GM21390 (cell line): ENCODE measurements at regions not wholly inside any gene's neighbourhood (a gene's known extent, or its start where the extent isn't known, plus 50 kb on each side); places are given as distances from the start of the nearest gene placed in this dataset.
"Not testable (repeated sequence)": the region's sequence is repeated elsewhere in the genome, so short reads cannot be mapped to it uniquely, and the experiment has no call there.

ENCODE experiments used
- ATAC-seq: cut with Tn5 transposase; IDR thresholded peaks from one replicate; pipeline ENCODE4 v1.9.1; 2021; ENCODE audit not compliant: unreplicated experiment

DNA sequence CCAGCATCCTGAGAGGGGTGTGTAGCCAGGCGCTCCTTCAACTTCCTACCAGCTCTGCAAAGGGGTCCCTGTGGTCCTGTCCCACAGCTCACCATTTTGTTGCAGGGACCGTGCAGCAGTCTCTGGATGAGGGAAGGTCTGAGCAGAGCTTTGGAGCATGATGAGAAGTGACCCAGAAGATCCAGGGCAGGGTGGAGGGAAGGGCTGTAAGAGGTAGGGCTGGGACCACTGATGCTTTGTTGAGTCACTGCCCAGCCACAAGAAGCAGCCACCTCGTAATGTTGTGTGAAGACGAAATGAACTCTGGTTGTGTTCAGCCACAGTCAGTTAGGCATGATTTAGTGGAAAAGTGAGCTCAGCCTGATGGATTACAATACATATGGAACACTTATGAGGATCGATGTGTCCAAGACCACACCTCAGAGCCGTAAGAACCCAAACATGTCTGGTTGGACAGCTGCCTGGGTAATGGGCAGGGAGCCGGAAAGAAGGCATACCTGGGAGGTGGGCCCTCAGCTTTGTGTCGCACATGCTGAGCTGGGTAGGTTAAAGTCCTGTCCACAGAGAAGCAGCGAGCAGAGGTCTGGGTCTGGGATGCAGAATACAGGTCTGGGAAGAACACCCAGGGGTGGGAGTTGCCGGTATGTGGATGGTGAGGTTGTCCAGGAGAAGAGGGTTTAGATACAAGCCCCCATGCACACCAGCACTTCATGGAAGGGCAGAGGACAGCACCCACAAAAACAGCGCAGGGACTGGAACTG, 250.1 kb downstream of the GADD45G start:
- no peak for ATAC-seq

DNA sequence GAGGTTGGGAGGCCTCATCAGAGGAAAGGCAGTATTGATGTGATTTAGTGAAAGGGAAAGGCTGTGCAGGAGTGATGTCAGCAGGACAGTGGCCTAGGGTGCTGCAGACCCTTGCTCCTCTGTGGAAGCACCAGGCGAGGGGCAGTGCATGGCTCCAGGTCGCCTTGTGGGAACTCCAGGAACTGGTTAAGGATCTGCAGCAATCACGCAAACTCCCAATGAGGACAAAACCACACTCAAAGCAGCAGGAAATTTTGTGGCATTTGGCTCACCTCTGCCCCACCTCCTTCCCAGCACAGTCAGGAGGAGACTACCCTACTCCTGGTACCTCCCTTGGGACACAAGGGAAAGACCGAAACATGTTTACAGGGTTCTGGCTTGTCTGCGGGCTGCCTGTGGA, 251.5 kb downstream of the GADD45G start:
- ATAC-seq = not testable (repeated sequence)

DNA sequence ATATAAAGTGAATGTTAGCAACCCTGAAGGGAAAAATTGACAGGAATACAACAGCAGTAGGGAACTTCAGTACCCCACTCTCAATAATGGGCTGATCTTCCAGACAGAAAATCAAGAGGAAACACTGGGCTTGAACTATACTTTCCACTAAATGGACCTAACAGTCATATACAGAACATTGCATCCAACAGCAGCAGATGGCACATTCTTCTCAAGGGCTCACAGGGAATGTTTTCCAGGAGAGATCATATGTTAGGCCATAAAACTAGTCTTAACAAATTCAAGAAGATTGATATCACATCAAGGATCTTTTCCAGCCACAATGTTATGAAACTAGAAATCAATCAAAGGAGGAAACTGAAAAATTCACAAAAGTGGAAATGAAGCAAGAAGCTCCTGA, 252.1 kb downstream of the GADD45G start:
- not testable (repeated sequence) for ATAC-seq

DNA sequence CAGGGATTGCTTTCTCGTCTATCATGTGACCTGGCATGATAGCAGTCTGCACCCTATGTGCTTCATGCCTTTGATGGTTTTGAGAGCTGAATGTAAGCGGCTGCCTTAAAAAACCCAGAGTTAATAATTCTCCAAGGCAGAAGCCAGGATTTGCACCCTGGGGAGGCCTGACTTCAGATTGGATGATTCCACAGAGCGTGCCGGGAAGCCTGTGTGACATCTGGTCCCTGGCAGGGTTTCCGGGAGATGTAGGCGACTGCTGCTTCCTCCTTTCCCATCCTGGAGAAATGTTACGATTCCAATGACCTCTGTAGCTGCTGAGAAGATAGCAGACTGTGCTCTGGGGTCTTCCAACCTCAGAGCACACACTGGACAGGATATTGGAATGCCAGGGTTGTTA, 255.0 kb downstream of the GADD45G start:
- not testable (repeated sequence) for ATAC-seq

DNA sequence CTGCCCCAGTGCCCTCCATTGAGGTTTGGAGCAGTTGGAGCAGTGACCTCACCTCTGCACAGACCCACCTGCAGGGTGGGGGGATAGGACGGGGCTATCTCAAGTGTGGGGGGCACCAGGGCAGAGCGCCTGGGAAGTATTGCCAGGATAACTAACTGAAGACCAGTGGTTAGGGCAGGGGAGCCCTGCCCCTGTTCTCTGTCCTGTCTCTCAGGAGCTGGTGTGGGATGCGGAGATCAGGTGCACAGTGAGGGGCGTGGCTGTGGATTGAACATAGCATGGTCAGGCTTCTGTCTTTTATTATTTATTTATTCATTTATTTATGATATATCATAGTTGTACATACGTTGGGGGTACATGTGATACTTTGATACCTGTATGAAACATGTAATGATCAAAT, 256.6 kb downstream of the GADD45G start:
- ATAC-seq = not testable (repeated sequence)

DNA sequence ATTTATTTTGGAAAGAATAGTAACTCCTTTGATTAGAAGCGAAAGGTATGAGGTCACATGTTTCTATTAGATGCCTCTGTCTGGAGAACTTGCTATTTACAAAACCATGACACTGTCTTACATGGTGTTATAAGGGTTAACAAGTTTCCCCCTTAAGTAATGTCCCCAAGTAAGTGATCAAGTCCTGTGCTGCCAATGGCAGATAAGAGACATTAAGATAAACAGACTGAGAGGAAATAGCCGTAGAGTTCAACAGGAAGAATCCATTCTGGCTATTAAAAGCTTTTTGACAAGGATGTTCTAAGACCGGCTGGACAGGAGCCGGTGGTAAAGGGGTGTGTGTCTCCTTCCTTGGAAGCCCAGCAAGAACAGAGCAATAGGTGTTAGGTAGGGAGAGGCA, 257.5 kb downstream of the GADD45G start:
- ATAC-seq = no peak

DNA sequence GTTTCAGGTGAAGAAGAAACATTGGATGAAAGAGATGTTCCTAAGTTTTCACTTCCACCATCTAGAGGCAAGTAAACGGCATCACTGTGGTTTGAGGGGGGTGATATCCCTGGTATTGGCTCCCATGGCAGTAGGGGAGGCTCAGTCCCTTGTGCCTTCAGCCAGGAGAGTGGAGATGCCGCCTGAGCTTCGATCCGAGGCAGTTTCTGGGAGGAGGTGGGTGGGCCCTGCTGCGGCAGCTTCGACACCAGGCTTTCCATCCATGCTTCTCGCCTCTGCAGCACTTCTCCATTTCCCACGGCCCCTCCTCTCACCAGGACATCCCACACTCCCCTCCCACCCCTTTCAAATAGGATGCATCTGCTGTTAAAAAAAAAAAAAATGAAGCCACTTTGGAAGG, 258.3 kb downstream of the GADD45G start:
- ATAC-seq = no peak

DNA sequence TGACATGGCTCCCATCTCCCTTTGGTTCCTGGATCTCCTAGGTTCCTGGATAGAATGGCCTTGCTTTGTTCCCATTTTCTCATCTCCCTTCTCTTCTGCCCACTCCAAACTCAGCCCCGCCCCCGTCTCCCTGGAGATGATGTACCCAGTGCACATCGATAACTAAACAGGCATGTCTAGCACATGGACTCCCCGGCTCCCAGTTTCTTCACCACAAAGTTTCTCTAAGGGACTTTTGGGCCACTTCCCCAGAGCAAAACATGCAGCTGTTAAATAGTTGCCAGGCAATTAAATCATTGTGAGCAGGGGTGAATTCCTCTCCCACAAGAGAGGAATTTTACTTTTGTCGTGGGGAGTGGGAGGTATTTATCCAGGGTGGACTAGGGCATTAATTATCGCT, 259.0 kb downstream of the GADD45G start:
- ATAC-seq = no peak

DNA sequence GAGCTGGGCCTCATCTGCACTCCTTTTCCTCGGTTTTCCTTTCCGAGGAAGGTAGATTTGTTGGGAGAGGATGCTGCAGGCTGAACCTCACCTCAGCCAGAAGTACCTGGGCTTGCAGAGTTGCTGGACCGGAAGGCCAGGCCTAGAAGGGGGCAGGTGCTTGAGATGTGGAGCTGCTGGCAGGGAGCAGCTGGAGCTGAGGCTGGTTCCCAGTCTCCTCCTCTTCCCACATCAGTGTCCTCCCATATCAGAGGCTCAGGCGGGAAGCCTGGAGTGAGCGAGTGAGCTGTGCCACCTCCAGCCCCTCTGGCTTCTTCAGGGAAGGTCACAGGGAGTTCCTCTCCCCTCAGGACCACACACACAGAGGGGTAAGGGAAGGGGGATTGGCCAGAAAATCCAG, 259.4 kb downstream of the GADD45G start:
- no peak for ATAC-seq

DNA sequence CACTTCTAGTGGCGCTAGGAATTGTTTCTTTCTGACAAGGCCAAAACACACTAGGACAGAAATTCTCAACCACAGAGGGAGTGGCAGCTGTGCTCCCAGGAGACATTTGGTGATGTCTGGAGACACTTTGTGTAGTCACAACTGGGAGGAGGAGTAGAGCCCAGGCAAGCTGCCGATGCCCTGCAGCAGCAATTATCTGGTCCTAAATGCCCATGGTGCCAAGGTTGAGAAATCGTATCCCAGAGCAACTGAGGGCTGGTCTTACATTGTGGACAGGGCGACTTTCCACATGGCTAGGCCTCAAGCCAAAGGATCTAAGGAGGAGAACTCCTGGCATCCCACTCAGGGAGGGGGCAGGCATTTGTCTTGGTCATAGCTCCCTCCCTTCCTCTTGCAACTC, 259.9 kb downstream of the GADD45G start:
- no peak for ATAC-seq

DNA sequence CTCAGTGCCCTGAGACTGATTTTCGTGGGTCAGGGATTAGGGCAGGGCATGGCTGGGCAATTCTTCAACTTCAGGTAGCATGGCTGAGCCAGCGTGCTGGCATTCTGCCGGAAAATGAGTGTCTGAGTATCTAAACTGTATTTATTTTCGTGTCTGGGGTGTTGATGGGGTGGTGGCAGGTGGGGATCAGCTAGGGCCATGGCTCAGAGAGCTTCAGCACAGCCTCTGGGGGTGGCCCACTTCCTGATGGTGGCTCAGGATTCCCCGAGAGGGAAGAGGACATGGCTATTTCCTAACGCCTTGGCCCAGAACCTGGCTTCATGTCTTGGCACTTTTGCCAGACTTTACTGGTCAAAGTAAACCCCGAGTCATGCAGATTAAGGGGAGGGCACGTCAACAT, 260.5 kb downstream of the GADD45G start:
- ATAC-seq = no peak

DNA sequence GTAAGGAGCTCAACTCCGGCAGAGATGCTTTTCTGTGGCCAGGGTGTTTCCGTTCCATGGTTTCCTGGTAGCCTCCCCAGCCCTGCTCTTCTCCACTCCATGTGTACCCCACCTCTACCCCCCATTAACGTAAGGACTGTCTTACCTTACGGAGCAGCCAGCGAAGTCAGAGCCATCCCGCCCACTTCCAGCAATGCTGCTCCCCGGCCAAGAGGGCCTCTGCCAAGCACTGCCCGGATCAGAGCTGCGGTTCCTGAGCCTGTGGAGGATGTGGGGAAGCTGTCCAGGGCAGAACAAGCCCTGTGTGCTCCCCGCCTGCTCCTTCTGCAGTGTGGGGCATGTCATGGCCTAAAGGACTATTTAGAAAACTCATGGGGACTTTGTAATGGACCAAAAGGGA, 261.2 kb downstream of the GADD45G start:
- ATAC-seq = no peak

DNA sequence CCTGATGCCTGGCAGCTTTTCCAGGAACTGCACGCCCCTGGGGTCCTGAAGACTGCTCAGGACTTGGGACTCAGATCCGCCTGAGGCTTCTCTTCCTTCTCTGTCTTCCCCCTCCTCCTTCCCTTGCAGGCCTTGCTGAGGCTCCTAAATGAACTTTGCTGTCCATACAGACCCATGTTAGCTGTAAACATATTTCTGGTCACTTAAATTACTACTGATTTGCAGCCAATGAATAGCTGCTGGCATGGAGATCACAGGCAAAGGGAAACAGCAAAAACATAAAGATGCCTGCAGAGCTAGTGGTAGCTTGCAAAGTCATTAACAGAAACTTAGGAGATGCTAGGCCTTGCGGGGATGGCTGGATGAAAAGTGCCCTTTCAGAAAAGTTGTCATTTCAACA, 261.9 kb downstream of the GADD45G start:
- no peak for ATAC-seq

DNA sequence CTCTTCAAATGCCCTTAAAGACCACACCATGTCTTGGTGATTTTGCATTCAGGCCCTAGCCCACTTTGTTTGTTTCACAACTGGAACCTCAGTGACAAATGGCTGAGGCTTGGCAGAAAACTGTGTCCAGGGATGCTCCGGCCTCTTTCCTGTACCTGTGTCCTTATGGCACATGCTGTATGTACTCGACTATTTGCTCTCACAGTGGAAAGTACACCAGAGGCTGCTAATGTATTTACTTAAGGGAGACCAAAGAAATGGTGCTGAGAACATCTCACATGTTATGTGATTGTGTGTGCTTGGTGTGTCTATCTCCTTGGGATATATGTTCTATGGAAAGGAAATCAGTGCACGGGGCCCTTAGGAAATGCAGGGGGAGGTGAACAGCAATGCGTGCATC, 263.3 kb downstream of the GADD45G start:
- no peak for ATAC-seq

DNA sequence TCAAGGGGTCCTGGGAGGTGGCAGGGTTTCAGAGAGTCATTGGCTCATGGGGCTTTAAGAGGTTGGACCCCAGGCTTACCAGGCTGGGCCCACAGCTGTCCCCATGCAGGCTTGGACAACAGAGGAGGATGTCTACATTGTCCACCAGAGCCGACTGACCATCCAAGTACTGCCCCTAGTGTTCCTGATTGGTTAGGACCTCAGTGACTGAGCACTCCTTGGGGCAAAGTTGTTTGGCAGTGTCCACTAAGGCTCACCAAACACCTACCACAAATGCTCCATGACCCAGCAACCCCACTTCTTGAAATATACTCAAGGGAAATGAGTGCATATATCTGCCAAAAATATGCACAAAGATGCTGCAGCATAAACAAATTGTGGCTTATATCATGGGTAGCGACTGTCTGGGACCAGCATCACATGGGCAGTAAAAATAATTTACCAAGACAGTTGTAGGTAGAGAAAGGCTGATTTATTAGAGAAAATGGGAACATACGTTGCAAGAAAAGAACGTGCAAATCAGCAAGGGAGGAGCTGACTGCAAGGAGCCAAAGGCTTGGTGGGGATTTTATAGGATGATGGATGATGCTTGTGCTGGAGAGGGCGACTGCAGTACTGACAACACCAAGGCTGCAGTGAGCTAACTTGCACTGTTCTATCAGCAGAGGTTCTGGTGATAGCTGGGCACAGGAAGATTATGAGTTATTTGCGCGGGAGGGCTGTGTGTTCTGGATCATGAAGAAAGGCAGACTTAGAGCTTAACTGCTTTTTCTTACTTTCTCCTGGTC, 265.2 kb downstream of the GADD45G start:
- ATAC-seq = no peak

DNA sequence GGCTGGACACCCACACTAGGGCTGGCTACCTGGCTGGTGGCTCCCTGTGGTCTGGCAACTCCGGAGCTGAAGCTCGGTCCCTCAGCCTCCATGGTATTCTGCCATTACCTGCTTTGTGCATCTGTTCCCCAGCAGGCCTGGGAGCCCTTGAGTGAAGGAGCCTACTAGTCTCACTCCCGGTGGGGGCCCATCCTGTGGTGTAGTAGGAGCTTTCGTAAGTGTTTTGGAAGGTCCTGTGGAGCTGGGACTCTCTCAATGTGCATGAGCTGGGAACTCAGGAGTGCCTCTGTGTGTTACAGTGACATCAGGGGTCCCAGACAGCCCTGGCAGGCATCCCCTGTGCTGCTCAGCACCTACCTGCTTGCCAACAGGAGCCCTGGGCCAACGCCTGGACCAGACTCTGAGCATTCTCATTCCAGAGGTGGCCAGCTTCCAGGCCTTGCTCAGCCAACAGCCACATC, 267.1 kb downstream of the GADD45G start:
- ATAC-seq = no peak

DNA sequence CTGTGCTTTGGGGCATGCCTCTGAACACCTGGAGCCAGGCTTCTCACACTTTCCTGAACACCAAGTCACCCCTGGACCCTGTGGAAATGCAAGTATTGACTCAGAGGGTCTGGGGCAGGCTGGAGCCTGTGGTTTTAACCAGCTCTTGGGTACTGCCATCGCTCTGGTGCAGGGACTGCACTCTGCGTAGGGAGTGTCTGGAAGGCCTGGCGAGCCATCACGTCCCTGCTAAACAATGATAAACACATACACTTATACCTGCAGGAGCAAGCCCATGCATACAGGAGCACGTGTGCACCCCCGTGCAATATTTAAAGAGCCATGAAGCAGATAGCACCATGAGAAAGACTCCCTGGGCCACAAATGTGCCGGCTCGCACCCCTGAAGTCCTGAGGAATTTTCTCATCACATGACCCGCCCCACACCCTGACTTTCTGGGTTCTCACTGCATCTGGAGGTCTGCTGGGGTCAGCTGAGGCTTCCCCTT, 267.7 kb downstream of the GADD45G start:
- no peak for ATAC-seq

DNA sequence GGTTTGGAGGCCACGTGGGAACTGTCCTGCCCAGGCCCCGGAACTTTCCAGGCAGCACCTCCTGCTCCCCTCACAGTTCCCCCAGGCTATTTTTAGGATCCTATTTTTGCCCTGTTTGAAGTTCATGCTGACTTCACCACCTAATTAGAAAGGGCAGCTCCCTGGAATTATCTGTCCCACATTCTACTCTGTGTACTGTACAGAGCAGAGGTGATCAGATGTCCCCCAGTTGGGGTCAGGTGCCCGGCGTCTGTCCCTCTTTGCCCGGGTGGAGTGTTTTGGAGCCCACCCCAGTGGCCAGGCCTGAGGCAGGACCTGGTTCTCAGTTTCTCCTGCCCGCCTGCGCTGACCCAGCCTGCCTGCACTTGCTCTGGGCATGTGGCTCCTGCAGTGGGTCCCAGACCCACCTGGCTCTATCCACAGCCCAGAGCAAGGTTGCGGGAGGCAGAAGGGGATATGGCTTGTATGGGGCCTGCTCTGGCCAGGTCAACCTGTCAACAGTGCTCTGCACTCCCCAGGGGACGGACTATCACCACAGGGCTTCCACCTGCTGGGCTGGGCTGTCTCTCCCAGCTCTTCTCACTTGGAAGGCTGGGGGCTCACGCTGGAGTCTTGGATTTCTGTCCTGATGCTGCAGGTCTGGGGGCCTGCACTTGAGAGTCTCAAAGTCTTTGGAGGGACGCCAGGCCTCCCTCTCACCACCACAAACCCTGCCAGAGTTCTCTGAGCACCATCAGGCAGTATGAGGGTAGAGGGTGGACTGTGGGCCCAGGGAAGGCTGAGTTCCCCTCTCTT, 268.3 kb downstream of the GADD45G start:
- ATAC-seq = no peak

DNA sequence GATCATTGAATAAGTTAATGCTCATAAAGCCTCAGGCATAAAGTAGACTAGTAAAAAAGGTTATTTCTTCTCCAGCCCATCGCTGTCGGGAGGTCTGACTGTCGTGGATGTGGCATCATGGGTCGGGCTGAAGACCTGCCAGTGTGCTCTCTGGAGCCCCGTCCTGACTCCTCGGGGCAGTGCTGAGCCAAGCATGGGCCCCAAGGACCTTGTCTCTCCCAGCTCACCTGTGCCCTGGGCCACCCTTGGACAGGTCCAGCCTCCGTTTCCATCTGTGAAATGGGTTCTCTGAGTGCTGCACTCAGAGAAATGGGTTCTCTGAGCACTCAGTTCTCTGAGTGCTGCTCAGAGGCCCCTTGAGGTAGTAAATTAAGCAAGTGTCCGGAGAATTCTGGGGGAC, 269.0 kb downstream of the GADD45G start:
- ATAC-seq = no peak

DNA sequence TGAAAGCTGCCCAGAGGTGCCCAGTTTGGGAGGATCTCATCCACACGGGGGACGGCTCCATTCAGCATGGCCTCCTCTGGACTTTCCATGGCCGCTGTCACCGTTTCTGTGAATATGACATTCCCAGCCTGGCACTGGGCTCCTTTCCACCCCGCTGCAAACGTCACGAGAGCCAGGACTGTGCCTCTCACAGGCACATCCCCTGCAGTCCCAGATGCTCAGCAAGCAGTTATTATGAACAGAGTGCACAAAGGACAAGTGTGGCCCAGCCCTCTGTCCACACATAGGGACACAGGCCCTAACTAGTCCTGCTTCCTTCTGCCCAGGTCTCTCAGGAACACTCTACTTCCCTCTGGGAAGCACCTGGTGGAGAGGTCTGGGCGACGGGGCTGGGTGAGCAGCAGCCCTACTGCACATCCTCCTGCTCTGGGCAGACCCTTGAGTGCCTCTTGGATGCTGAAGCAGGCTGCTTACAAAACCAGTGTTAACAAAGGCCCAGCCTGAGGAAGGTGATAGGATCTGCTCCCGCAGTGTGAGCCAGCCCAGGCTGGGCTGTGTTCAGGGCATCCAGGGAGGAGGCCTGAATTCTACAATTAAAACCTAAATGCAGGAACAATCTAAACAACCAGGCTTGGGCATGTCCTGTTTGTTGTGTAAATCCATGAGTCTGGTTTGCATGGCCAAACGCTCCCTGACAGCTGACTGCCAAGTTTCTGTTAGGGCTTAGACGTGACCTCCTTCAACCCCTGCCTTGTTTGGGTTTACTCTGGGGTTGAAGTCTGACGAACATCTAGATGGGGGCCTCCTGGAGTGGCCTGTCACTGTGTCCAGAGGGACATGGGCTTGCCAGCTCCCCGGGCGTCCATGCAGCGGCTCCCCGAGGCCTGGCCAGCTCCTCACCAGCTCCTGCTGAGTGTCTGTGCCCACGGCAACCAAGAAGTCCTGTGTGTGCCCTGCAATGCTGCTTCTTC, 269.8 kb downstream of the GADD45G start:
- ATAC-seq = no peak
